ENCODE measurements at regions not wholly inside any gene's neighbourhood (a gene's known extent, or its start where the extent isn't known, plus 50 kb on each side); places are given as distances from the start of the nearest gene placed in this dataset.

- H2AFZ ChIP-seq (ENCODE audit: low read length), result no peak overlapping the region
- no peak overlapping the region for H3K4me2 ChIP-seq (ENCODE audit: low read depth, low read length, poor library complexity, severe bottlenecking)
- H3K9ac ChIP-seq (ENCODE audit: low read length), result no peak overlapping the region
- no peaks in the 10 kb centered on the region for H3K79me2 ChIP-seq (ENCODE audit: low read length)
- H3K36me3 ChIP-seq (ENCODE audit: insufficient read depth, low read length), result no peaks in the 10 kb centered on the region
- H3K9me3 ChIP-seq (ENCODE audit: low read length), result no peaks in the 10 kb centered on the region
- no peak overlapping the region for H3K4me3 ChIP-seq (ENCODE audit: low read length)
- H3K4me1 ChIP-seq (ENCODE audit: low read length), result no peaks in the 10 kb centered on the region
- H3K9me2 ChIP-seq (replicated peaks; ENCODE audit: insufficient read depth, low read length), result no peaks in the 10 kb centered on the region
- DNase-seq, result no peak
- H4K20me1 ChIP-seq (ENCODE audit: insufficient read depth, low read depth, low read length), result no peaks in the 10 kb centered on the region
- no peaks in the 10 kb centered on the region for H3K27me3 ChIP-seq (ENCODE audit: low read length)
- no peak overlapping the region for H3K27ac ChIP-seq (ENCODE audit: low read length)
Measured at GRCh38 chr4:81659051-81659450, 187.3 kb upstream of the RASGEF1B start.

DNA sequence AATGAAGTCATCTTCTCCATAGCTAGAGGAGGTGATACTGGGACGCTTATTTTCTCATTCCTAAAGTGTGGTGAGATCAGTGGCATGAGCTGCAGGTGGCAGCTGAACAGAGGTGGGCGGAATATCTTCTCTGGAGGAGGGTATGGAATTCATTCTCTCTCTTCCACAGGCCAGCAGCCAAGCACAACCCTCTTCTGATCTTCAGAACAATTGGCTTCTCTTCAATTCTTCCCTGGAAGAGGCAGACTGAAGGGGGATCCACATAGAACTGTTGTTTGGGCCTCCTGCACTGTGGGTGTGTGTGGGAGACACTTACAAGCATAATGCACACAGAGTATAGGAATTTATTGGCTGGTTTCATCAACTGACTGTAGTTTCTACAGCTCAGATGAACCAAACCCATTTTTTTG lies 180.4 kb upstream of the RASGEF1B start:
- no peak overlapping the region for H2AFZ ChIP-seq (ENCODE audit: low read length)
- no peak for DNase-seq
- H3K9ac ChIP-seq (ENCODE audit: low read length), result no peak overlapping the region
- H3K9me3 ChIP-seq (ENCODE audit: low read length), result no peaks in the 10 kb centered on the region
- no peaks in the 10 kb centered on the region for H3K9me2 ChIP-seq (replicated peaks; ENCODE audit: insufficient read depth, low read length)
- no peak overlapping the region for H3K4me3 ChIP-seq (ENCODE audit: low read length)
- no peaks in the 10 kb centered on the region for H4K20me1 ChIP-seq (ENCODE audit: insufficient read depth, low read depth, low read length)
- no peaks in the 10 kb centered on the region for H3K79me2 ChIP-seq (ENCODE audit: low read length)
- H3K27ac ChIP-seq (ENCODE audit: low read length), result no peak overlapping the region
- H3K27me3 ChIP-seq (ENCODE audit: low read length), result no peaks in the 10 kb centered on the region
- H3K36me3 ChIP-seq (ENCODE audit: insufficient read depth, low read length), result no peaks in the 10 kb centered on the region
- H3K4me2 ChIP-seq (ENCODE audit: low read depth, low read length, poor library complexity, severe bottlenecking), result no peak overlapping the region
- peaks cover 16% of the 10 kb centered on the region for H3K4me1 ChIP-seq (ENCODE audit: low read length)

DNA sequence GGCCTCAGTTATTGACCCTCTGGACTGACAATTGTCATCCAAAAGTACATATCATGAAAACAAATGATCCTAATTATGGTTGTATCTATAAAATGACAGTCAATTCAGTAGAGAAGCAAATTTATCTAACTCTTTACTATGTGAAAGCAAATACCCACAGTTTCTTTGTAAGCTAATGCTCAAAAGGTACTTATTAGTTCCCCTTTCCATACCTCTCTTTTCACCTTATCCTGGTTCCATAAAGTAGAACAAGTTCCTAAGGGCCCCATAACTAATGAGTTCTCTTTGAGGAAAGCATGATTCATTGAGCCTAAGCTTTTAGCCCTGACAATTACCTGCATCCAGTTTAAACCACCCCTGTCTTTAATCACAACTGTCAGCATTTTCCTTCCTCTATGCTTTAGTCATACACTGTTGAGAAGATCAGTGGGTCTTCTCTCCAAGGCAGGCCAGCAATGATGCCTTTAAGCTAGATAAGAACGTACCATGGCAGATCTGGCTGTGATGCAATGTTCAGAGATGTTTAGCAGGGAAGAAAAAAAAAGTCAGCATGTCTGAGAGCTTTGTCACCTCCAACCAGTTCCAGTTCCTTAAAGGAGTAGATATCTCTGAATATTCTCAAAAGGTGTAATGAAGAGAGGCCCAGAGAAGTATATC lies 179.7 kb upstream of the RASGEF1B start:
- no peak overlapping the region for H3K4me2 ChIP-seq (ENCODE audit: low read depth, low read length, poor library complexity, severe bottlenecking)
- no peak overlapping the region for H3K27ac ChIP-seq (ENCODE audit: low read length)
- no peaks in the 10 kb centered on the region for H3K36me3 ChIP-seq (ENCODE audit: insufficient read depth, low read length)
- no peaks in the 10 kb centered on the region for H3K79me2 ChIP-seq (ENCODE audit: low read length)
- H3K27me3 ChIP-seq (ENCODE audit: low read length), result no peaks in the 10 kb centered on the region
- H4K20me1 ChIP-seq (ENCODE audit: insufficient read depth, low read depth, low read length), result no peaks in the 10 kb centered on the region
- no peak overlapping the region for H3K9ac ChIP-seq (ENCODE audit: low read length)
- no peak for DNase-seq
- H3K9me3 ChIP-seq (ENCODE audit: low read length), result no peaks in the 10 kb centered on the region
- H3K4me3 ChIP-seq (ENCODE audit: low read length), result no peak overlapping the region
- peaks cover 16% of the 10 kb centered on the region for H3K4me1 ChIP-seq (ENCODE audit: low read length)
- H2AFZ ChIP-seq (ENCODE audit: low read length), result no peak overlapping the region
- no peaks in the 10 kb centered on the region for H3K9me2 ChIP-seq (replicated peaks; ENCODE audit: insufficient read depth, low read length)

DNA sequence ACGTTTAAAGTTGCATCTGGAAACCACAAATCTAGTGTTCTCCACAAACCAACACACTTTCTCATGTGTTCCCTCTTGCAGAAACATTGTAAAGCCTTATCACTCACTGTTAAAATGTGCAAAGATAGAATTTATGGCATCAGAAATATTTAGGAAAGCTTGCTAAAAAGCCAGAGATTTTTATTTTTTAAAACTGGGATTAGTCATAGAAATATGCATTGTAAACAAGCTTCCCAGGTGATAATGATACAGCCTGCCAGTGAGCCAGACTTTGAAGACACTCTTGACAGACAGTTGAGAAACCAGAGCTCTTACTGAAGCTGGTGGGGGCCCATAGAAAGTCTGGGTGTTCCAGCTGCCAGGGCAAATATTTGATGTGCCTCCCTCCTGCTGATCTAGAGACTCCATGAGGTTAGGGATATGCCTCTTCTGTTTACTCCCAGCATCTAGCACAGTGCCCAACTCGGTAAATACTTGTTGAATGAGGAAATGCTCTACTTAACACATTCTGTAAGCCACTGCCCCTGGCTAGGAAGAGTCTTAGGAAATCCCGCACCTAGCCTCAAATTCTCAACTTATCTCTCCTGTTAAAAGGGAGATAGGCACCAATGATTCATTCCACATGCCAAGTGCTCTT lies 179.0 kb upstream of the RASGEF1B start:
- no peak overlapping the region for H3K4me2 ChIP-seq (ENCODE audit: low read depth, low read length, poor library complexity, severe bottlenecking)
- no peaks in the 10 kb centered on the region for H4K20me1 ChIP-seq (ENCODE audit: insufficient read depth, low read depth, low read length)
- H3K9me3 ChIP-seq (ENCODE audit: low read length), result no peaks in the 10 kb centered on the region
- H3K9me2 ChIP-seq (replicated peaks; ENCODE audit: insufficient read depth, low read length), result no peaks in the 10 kb centered on the region
- no peaks in the 10 kb centered on the region for H3K36me3 ChIP-seq (ENCODE audit: insufficient read depth, low read length)
- H3K27ac ChIP-seq (ENCODE audit: low read length), result no peak overlapping the region
- H3K27me3 ChIP-seq (ENCODE audit: low read length), result no peaks in the 10 kb centered on the region
- H3K4me3 ChIP-seq (ENCODE audit: low read length), result no peak overlapping the region
- no peak for DNase-seq
- H2AFZ ChIP-seq (ENCODE audit: low read length), result no peak overlapping the region
- peaks cover 16% of the 10 kb centered on the region for H3K4me1 ChIP-seq (ENCODE audit: low read length)
- no peak overlapping the region for H3K9ac ChIP-seq (ENCODE audit: low read length)
- H3K79me2 ChIP-seq (ENCODE audit: low read length), result no peaks in the 10 kb centered on the region

- Histone ChIP-seq H3K9me3 (ENCODE audit: low read length) (no peaks in the 10 kb centered on the region), H3K9ac (ENCODE audit: low read length) (no peak overlapping the region), H4K20me1 (ENCODE audit: insufficient read depth, low read depth, low read length) (no peaks in the 10 kb centered on the region), H3K4me3 (ENCODE audit: low read length) (peak overlapping the region; percentile 19; the same call in 1 of the 2 replicates), H3K4me1 (ENCODE audit: low read length) (peaks cover 16% of the 10 kb centered on the region), H2AFZ (ENCODE audit: low read length) (no peak overlapping the region), H3K79me2 (ENCODE audit: low read length) (no peaks in the 10 kb centered on the region), H3K27ac (ENCODE audit: low read length) (no peak overlapping the region), H3K9me2 (replicated peaks; ENCODE audit: insufficient read depth, low read length) (no peaks in the 10 kb centered on the region), H3K27me3 (ENCODE audit: low read length) (no peaks in the 10 kb centered on the region), H3K36me3 (ENCODE audit: insufficient read depth, low read length) (no peaks in the 10 kb centered on the region), H3K4me2 (ENCODE audit: low read depth, low read length, poor library complexity, severe bottlenecking) (peak overlapping the region; percentile 42)
- DNase-seq, result no peak
Measured at GRCh38 chr4:81648576-81649275, 177.0 kb upstream of the RASGEF1B start.

GRCh38 chr4:81647388-81647787 lies 175.7 kb upstream of the RASGEF1B start:
- Histone ChIP-seq H3K79me2 (ENCODE audit: low read length) (no peaks in the 10 kb centered on the region), H3K4me3 (ENCODE audit: low read length) (no peak overlapping the region), H3K36me3 (ENCODE audit: insufficient read depth, low read length) (no peaks in the 10 kb centered on the region), H4K20me1 (ENCODE audit: insufficient read depth, low read depth, low read length) (no peaks in the 10 kb centered on the region), H3K27ac (ENCODE audit: low read length) (no peak overlapping the region), H3K9ac (ENCODE audit: low read length) (no peak overlapping the region), H3K27me3 (ENCODE audit: low read length) (no peaks in the 10 kb centered on the region), H2AFZ (ENCODE audit: low read length) (no peak overlapping the region), H3K4me1 (ENCODE audit: low read length) (peaks cover 16% of the 10 kb centered on the region), H3K4me2 (ENCODE audit: low read depth, low read length, poor library complexity, severe bottlenecking) (no peak overlapping the region), H3K9me2 (replicated peaks; ENCODE audit: insufficient read depth, low read length) (no peaks in the 10 kb centered on the region), H3K9me3 (ENCODE audit: low read length) (no peaks in the 10 kb centered on the region)
- DNase-seq, result no peak

- Histone ChIP-seq H3K4me3 (ENCODE audit: low read length) (no peak overlapping the region), H3K9me3 (ENCODE audit: low read length) (no peaks in the 10 kb centered on the region), H3K4me2 (ENCODE audit: low read depth, low read length, poor library complexity, severe bottlenecking) (no peak overlapping the region), H4K20me1 (ENCODE audit: insufficient read depth, low read depth, low read length) (no peaks in the 10 kb centered on the region), H3K9me2 (replicated peaks; ENCODE audit: insufficient read depth, low read length) (no peaks in the 10 kb centered on the region), H3K9ac (ENCODE audit: low read length) (no peak overlapping the region), H3K79me2 (ENCODE audit: low read length) (no peaks in the 10 kb centered on the region), H3K27me3 (ENCODE audit: low read length) (no peaks in the 10 kb centered on the region), H2AFZ (ENCODE audit: low read length) (no peak overlapping the region), H3K36me3 (ENCODE audit: insufficient read depth, low read length) (no peaks in the 10 kb centered on the region), H3K4me1 (ENCODE audit: low read length) (no peaks in the 10 kb centered on the region), H3K27ac (ENCODE audit: low read length) (no peak overlapping the region)
- DNase-seq, result no peak
Measured at GRCh38 chr4:81642543-81642942, 170.8 kb upstream of the RASGEF1B start.

- Histone ChIP-seq H3K4me2 (ENCODE audit: low read depth, low read length, poor library complexity, severe bottlenecking) (no peak overlapping the region), H3K4me3 (ENCODE audit: low read length) (no peak overlapping the region), H3K9me3 (ENCODE audit: low read length) (no peaks in the 10 kb centered on the region), H2AFZ (ENCODE audit: low read length) (no peak overlapping the region), H3K36me3 (ENCODE audit: insufficient read depth, low read length) (no peaks in the 10 kb centered on the region), H3K9me2 (replicated peaks; ENCODE audit: insufficient read depth, low read length) (no peaks in the 10 kb centered on the region), H3K4me1 (ENCODE audit: low read length) (peaks cover 19% of the 10 kb centered on the region), H3K9ac (ENCODE audit: low read length) (no peak overlapping the region), H3K27ac (ENCODE audit: low read length) (no peak overlapping the region), H3K27me3 (ENCODE audit: low read length) (no peaks in the 10 kb centered on the region), H4K20me1 (ENCODE audit: insufficient read depth, low read depth, low read length) (no peaks in the 10 kb centered on the region), H3K79me2 (ENCODE audit: low read length) (no peaks in the 10 kb centered on the region)
- no peak for DNase-seq
Measured at GRCh38 chr4:81639248-81639647, 167.5 kb upstream of the RASGEF1B start.

Data from Karpas-422 (cell line).